Keratinocyte (primary cell): ENCODE measurements at regions not wholly inside any gene's neighbourhood (a gene's known extent, or its start where the extent isn't known, plus 50 kb on each side); places are given as distances from the start of the nearest gene placed in this dataset.
"Not testable (repeated sequence)": the region's sequence is repeated elsewhere in the genome, so short reads cannot be mapped to it uniquely, and the experiment has no call there.

Experiments used
- DNase-seq: peaks from one replicate; pipeline ENCODE4 v3.0.0-alpha.2; 2011; ENCODE audit warnings: low read depth, missing footprints, low spot score
- FAIRE-seq: peaks from 2 replicates; lab custom pipeline; 2011; peaks lifted over from hg19 to GRCh38; lab: Jason Lieb, UNC
- H2AFZ ChIP-seq: 2 replicates; pipeline ENCODE4 v1.6.0; 2012; ENCODE audit warnings: low read length, control low read depth, inconsistent platforms; ENCODE audit not compliant: control insufficient read depth
- H3K27ac ChIP-seq: 2 replicates; pipeline ENCODE4 v1.5.1; 2011; ENCODE audit warnings: low read length; ENCODE audit not compliant: control insufficient read depth, insufficient read depth
- H3K27me3 ChIP-seq: 3 replicates; pipeline ENCODE4 v1.6.0; 2011; ENCODE audit warnings: low read length; ENCODE audit not compliant: control insufficient read depth, insufficient read depth; ENCODE audit errors: extremely low read depth
- H3K36me3 ChIP-seq, 2 experiments: 2 replicates in 1 of 2; 3 replicates in 1 of 2; pipeline ENCODE4 v1.5.1; 2011; ENCODE audit warnings: low read length in 2 of 2, mild to moderate bottlenecking in 1 of 2; ENCODE audit not compliant: control insufficient read depth in 2 of 2, insufficient read depth in 2 of 2; ENCODE audit errors: extremely low read depth in 1 of 2
- H3K4me1 ChIP-seq: 3 replicates; pipeline ENCODE4 v1.5.1; 2011; ENCODE audit warnings: low read length; ENCODE audit not compliant: control insufficient read depth, insufficient read depth; ENCODE audit errors: extremely low read depth
- H3K4me2 ChIP-seq: 3 replicates; pipeline ENCODE4 v1.6.0; 2011; ENCODE audit warnings: low read depth, low read length; ENCODE audit not compliant: control insufficient read depth, insufficient read depth; ENCODE audit errors: extremely low read depth
- H3K4me3 ChIP-seq, 3 experiments: fragments of 200-600 bp in 1 of 3; sonication (generic) in 1 of 3; 2 replicates in 2 of 3; 3 replicates in 1 of 3; pipeline ENCODE4 v1.5.1; 2011 to 2016; ENCODE audit warnings: low read length in 3 of 3, mild to moderate bottlenecking in 3 of 3, control low read depth in 2 of 3, inconsistent platforms in 1 of 3, low read depth in 1 of 3, mixed read lengths in 1 of 3, mixed run types in 1 of 3, moderate library complexity in 1 of 3; ENCODE audit not compliant: control insufficient read depth in 2 of 3, insufficient read depth in 2 of 3; ENCODE audit errors: extremely low read depth in 1 of 3
- H3K79me2 ChIP-seq: 2 replicates; pipeline ENCODE4 v1.6.0; 2012; ENCODE audit warnings: low read length; ENCODE audit not compliant: control insufficient read depth, insufficient read depth
- H3K9ac ChIP-seq: 3 replicates; pipeline ENCODE4 v1.6.0; 2011; ENCODE audit warnings: low read length; ENCODE audit not compliant: control insufficient read depth, insufficient read depth; ENCODE audit errors: extremely low read depth
- H3K9me1 ChIP-seq: 3 replicates; pipeline ENCODE4 v1.6.0; 2011; ENCODE audit warnings: low read length; ENCODE audit not compliant: control insufficient read depth, insufficient read depth; ENCODE audit errors: extremely low read depth
- H3K9me3 ChIP-seq: 2 replicates; pipeline ENCODE4 v1.5.1; 2012; ENCODE audit warnings: low read depth, low read length; ENCODE audit not compliant: control insufficient read depth
- H4K20me1 ChIP-seq: 3 replicates; pipeline ENCODE4 v1.6.0; 2011; ENCODE audit warnings: low read length; ENCODE audit not compliant: control insufficient read depth, insufficient read depth; ENCODE audit errors: extremely low read depth
- CTCF ChIP-seq, 3 experiments: IDR thresholded peaks in 1 of 3; conservative IDR thresholded peaks in 1 of 3; optimal IDR thresholded peaks in 1 of 3; 2 replicates in 2 of 3; 3 replicates in 1 of 3; pipeline versions ENCODE3 to v1.5.1; 2011; ENCODE audit warnings: low read length in 3 of 3, mild to moderate bottlenecking in 3 of 3, moderate library complexity in 2 of 3, control low read depth in 1 of 3, inconsistent platforms in 1 of 3; ENCODE audit not compliant: insufficient read depth in 2 of 3; ENCODE audit errors: extremely low read depth in 1 of 3
- EZH2 ChIP-seq: IDR thresholded peaks from one replicate; pipeline ENCODE4 v1.6.1; 2012; ENCODE audit warnings: inconsistent platforms, mild to moderate bottlenecking, low read length, moderate library complexity
- dilution Hi-C: fragments of 300-500 bp; cut with MboI; formaldehyde crosslinking; loops from one replicate; pipeline ENCODE4 v1.7.0; 2020; ENCODE audit warnings: low sequenced_read_pairs; ENCODE audit not compliant: extremely low pct_ligation_motif_present

- Histone ChIP-seq H3K27ac (no peak overlapping the region), H3K4me3 (no peak overlapping the region), H3K9me3 (peaks cover 2% of the 10 kb centered on the region), H4K20me1 (no peaks in the 10 kb centered on the region), H3K4me1 (peaks cover 25% of the 10 kb centered on the region), H3K9me1 (no peaks in the 10 kb centered on the region), H3K36me3 (no peaks in the 10 kb centered on the region), H3K9ac (no peak overlapping the region), H2AFZ (no peak overlapping the region), H3K79me2 (no peaks in the 10 kb centered on the region), H3K4me2 (no peak overlapping the region), H3K27me3 (no peaks in the 10 kb centered on the region)
- TF ChIP-seq EZH2 = no peak
- TF ChIP-seq CTCF (optimal IDR thresholded peaks at IDR 0.05 in 1 of 3, IDR thresholded peaks at IDR 0.05 in 1 of 3, conservative IDR thresholded peaks at IDR 0.05 in 1 of 3; ENCODE audit: extremely low read depth in 1 of 3, insufficient read depth in 2 of 3, low read length in 3 of 3) = no peak
- FAIRE-seq = no peak
- dilution Hi-C loops = no loop called here
- DNase-seq = peak; percentile 66
Measured at GRCh38 chr10:36531621-36532020, 593.8 kb upstream of the ANKRD30A start.

- Histone ChIP-seq H3K9ac (no peak overlapping the region), H4K20me1 (no peaks in the 10 kb centered on the region), H3K4me3 (no peak overlapping the region), H3K9me1 (no peaks in the 10 kb centered on the region), H3K4me2 (no peak overlapping the region), H3K36me3 (no peaks in the 10 kb centered on the region), H3K79me2 (no peaks in the 10 kb centered on the region), H3K27ac (no peak overlapping the region), H3K4me1 (no peaks in the 10 kb centered on the region), H3K27me3 (no peaks in the 10 kb centered on the region), H3K9me3 (peaks cover 2% of the 10 kb centered on the region), H2AFZ (no peak overlapping the region)
- TF ChIP-seq CTCF (optimal IDR thresholded peaks at IDR 0.05 in 1 of 3, IDR thresholded peaks at IDR 0.05 in 1 of 3, conservative IDR thresholded peaks at IDR 0.05 in 1 of 3; ENCODE audit: extremely low read depth in 1 of 3, insufficient read depth in 2 of 3, low read length in 3 of 3) = no peak
- no peak for TF ChIP-seq EZH2
- DNase-seq (no peak), FAIRE-seq (no peak)
- dilution Hi-C loops = no loop called here
Measured at GRCh38 chr10:36526033-36526432, 599.4 kb upstream of the ANKRD30A start.

GRCh38 chr10:36524126-36524525, 601.3 kb upstream of the ANKRD30A start:
- H3K9me1 ChIP-seq, H3K4me2 ChIP-seq, dilution Hi-C loops, H3K79me2 ChIP-seq, H4K20me1 ChIP-seq, DNase-seq, H3K9ac ChIP-seq, H3K9me3 ChIP-seq, H3K4me1 ChIP-seq, H3K36me3 ChIP-seq, H3K4me3 ChIP-seq, H3K27ac ChIP-seq, H3K27me3 ChIP-seq, H2AFZ ChIP-seq, FAIRE-seq: not testable (repeated sequence)
